Liver (tissue), 8 donors: ENCODE measurements at regions not wholly inside any gene's neighbourhood (a gene's known extent, or its start where the extent isn't known, plus 50 kb on each side); places are given as distances from the start of the nearest gene placed in this dataset.

Experiments used
- DNase-seq: peaks from one replicate; pipeline ENCODE4 v3.0.0-alpha.2; 2017; ENCODE audit warnings: low spot score
- H3K27ac ChIP-seq, 2 donors: one replicate each; pipeline ENCODE4 v1.7.0; 2013; ENCODE audit warnings: inconsistent platforms in 2 of 2, low read length in 2 of 2, control low read depth in 1 of 2, low read depth in 1 of 2, mild to moderate bottlenecking in 1 of 2
- H3K27me3 ChIP-seq, 4 donors: one replicate each; pipeline versions ENCODE4 v1.6.1 to v1.7.0; 2013; ENCODE audit warnings: low read length in 3 of 4, inconsistent platforms in 1 of 4, mild to moderate bottlenecking in 1 of 4, moderate library complexity in 1 of 4; ENCODE audit not compliant: control insufficient read depth in 4 of 4, insufficient read depth in 4 of 4
- H3K36me3 ChIP-seq, 4 donors: one replicate each; pipeline versions ENCODE4 v1.6.1 to v1.7.0; 2013; ENCODE audit warnings: low read length in 3 of 4, mild to moderate bottlenecking in 3 of 4, low read depth in 1 of 4, moderate library complexity in 1 of 4; ENCODE audit not compliant: control insufficient read depth in 4 of 4, insufficient read depth in 3 of 4
- H3K4me1 ChIP-seq, 4 donors: one replicate each; pipeline versions ENCODE4 v1.6.1 to v1.7.0; 2013; ENCODE audit warnings: low read length in 3 of 4, mild to moderate bottlenecking in 3 of 4, moderate library complexity in 1 of 4; ENCODE audit not compliant: control insufficient read depth in 4 of 4, insufficient read depth in 4 of 4
- H3K4me3 ChIP-seq, 3 donors: one replicate each; pipeline versions ENCODE4 v1.6.1 to v1.7.0; 2013; ENCODE audit warnings: low read length in 3 of 3, control low read depth in 1 of 3, low read depth in 1 of 3, mild to moderate bottlenecking in 1 of 3
- H3K9ac ChIP-seq, 2 donors: one replicate each; pipeline ENCODE4 v1.7.0; 2013; ENCODE audit warnings: low read length in 2 of 2, mild to moderate bottlenecking in 2 of 2, moderate library complexity in 2 of 2, control low read depth in 1 of 2, low read depth in 1 of 2
- H3K9me3 ChIP-seq, 4 donors: one replicate each; pipeline versions ENCODE4 v1.6.1 to v1.7.0; 2013; ENCODE audit warnings: low read length in 3 of 4; ENCODE audit not compliant: control insufficient read depth in 4 of 4
- CTCF ChIP-seq: fragments of 150-350 bp; IDR thresholded peaks from 2 replicates; pipeline ENCODE4 v1.5.1; 2017; ENCODE audit warnings: improper control_type of control experiment, low read depth, low read length; ENCODE audit not compliant: missing input control
- EGR1 ChIP-seq, 2 donors: IDR thresholded peaks; 2 replicates each; pipeline ENCODE4 v1.6.1; 2016 to 2018; ENCODE audit warnings: antibody characterized with exemption in 2 of 2, low read depth in 2 of 2
- GABPA ChIP-seq, 2 donors: IDR thresholded peaks in 1 of 2; conservative IDR thresholded peaks in 1 of 2; 2 replicates each; pipeline ENCODE4 v1.6.1; 2016; ENCODE audit warnings: antibody characterized with exemption in 2 of 2, mild to moderate bottlenecking in 1 of 2, moderate library complexity in 1 of 2
- HNF4A ChIP-seq, 2 donors: conservative IDR thresholded peaks; 2 replicates each; pipeline ENCODE4 v1.6.1; 2016; ENCODE audit warnings: antibody characterized with exemption in 2 of 2, mild to moderate bottlenecking in 2 of 2
- HNF4G ChIP-seq: IDR thresholded peaks from 2 replicates; pipeline ENCODE4 v1.6.1; 2016; ENCODE audit warnings: antibody characterized with exemption
- JUND ChIP-seq, 2 donors: IDR thresholded peaks; 2 replicates each; pipeline ENCODE4 v1.6.1; 2016; ENCODE audit warnings: antibody characterized with exemption in 2 of 2
- MAX ChIP-seq: IDR thresholded peaks from 2 replicates; pipeline ENCODE4 v1.6.1; 2016; ENCODE audit warnings: antibody characterized with exemption
- NR2F2 ChIP-seq: IDR thresholded peaks from 2 replicates; pipeline ENCODE4 v1.6.1; 2016; ENCODE audit warnings: antibody characterized with exemption
- RAD21 ChIP-seq, 2 donors: IDR thresholded peaks; 2 replicates each; pipeline ENCODE4 v1.6.1; 2016; ENCODE audit warnings: antibody characterized with exemption in 2 of 2, mild to moderate bottlenecking in 2 of 2
- REST ChIP-seq: IDR thresholded peaks from 2 replicates; pipeline ENCODE4 v1.6.1; 2016; ENCODE audit warnings: antibody characterized with exemption, mild to moderate bottlenecking
- RXRA ChIP-seq, 2 donors: IDR thresholded peaks; 2 replicates each; pipeline ENCODE4 v1.6.1; 2017 to 2018; ENCODE audit warnings: antibody characterized with exemption in 2 of 2, mild to moderate bottlenecking in 1 of 2
- SP1 ChIP-seq: IDR thresholded peaks from 2 replicates; pipeline ENCODE4 v1.6.1; 2018; ENCODE audit warnings: antibody characterized with exemption, mild to moderate bottlenecking
- TAF1 ChIP-seq: conservative IDR thresholded peaks from 2 replicates; pipeline ENCODE4 v1.6.1; 2016; ENCODE audit warnings: antibody characterized with exemption, mild to moderate bottlenecking
- YY1 ChIP-seq: IDR thresholded peaks from 2 replicates; pipeline ENCODE4 v1.6.1; 2016; ENCODE audit warnings: antibody characterized with exemption, mild to moderate bottlenecking
- ZBTB33 ChIP-seq: IDR thresholded peaks from 2 replicates; pipeline ENCODE4 v1.6.1; 2016; ENCODE audit warnings: antibody characterized with exemption
- WGBS: extraction: QIAGEN DNeasy Blood & Tissue Kit; methylation state at CpG from one replicate; pipeline ENCODE4 v1.1.7; 2013; 5-methylcytosine and 5-hydroxymethylcytosine counted together
- TF ChIP-seq, protein P1 (sequence below): IDR thresholded peaks from 2 replicates; pipeline ENCODE4 v1.6.1; 2016; ENCODE audit warnings: antibody characterized with exemption
- donor health status: healthy.
- donor health status: healthy.
- donor health status: healthy.
- donor health status: healthy.
- donor health status: healthy.

DNA sequence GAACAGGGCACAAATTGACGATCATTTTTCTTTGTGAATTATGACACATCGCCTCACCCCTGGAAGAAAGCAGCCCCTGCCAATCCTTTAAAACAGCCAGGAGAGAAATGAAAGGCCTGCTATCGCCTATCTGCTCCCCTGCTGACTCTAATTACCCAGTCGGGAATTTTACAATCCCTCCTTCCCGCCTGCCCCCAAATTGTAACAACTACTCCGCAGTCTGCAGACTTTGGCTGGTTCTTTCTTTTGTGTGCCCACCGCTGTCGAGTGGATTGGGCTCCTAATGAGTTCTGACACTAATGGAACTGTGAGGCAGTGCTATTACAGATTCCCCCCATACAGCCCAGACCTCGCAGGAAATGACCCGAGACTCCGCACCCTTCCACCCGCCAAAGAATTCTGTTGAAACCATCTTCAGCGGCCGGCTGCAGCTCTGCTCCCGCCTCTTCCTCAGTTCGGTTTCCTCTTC lies 281.2 kb upstream of the PARD3B start:
- Histone ChIP-seq H3K9me3 (no peaks in the 10 kb centered on the region), H3K27me3 (no peaks in the 10 kb centered on the region), H3K4me3 (no peak overlapping the region), H3K9ac (no peak overlapping the region), H3K36me3 (no peaks in the 10 kb centered on the region), H3K27ac (no peak overlapping the region), H3K4me1 (no peaks in the 10 kb centered on the region)
- no peak for TF ChIP-seq MAX
- no peak for TF ChIP-seq EGR1 (IDR thresholded peaks at IDR 0.05; ENCODE audit: low read depth in 2 of 2)
- TF ChIP-seq JUND (IDR thresholded peaks at IDR 0.05) = no peak
- no peak for TF ChIP-seq CTCF
- TF ChIP-seq ZBTB33 = no peak
- TF ChIP-seq, protein P1, sequence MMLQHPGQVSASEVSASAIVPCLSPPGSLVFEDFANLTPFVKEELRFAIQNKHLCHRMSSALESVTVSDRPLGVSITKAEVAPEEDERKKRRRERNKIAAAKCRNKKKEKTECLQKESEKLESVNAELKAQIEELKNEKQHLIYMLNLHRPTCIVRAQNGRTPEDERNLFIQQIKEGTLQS = no peak
- TF ChIP-seq SP1 = no peak
- no peak for TF ChIP-seq RAD21 (IDR thresholded peaks at IDR 0.05)
- no peak for TF ChIP-seq RXRA (IDR thresholded peaks at IDR 0.05)
- TF ChIP-seq HNF4G = no peak
- TF ChIP-seq TAF1 = no peak
- TF ChIP-seq GABPA (IDR thresholded peaks at IDR 0.05 in 1 of 2, conservative IDR thresholded peaks at IDR 0.05 in 1 of 2) = no peak
- TF ChIP-seq YY1 = no peak
- TF ChIP-seq HNF4A (conservative IDR thresholded peaks at IDR 0.05) = no peak
- whole genome bisulfite sequencing = 79% methylated on average over 16 of the region's 16 CpGs
- no peak for DNase-seq

- Histone ChIP-seq H3K27ac (no peak overlapping the region), H3K9ac (no peak overlapping the region), H3K36me3 (no peaks in the 10 kb centered on the region), H3K9me3 (no peaks in the 10 kb centered on the region), H3K4me3 (no peak overlapping the region), H3K4me1 (no peaks in the 10 kb centered on the region), H3K27me3 (no peaks in the 10 kb centered on the region)
- TF ChIP-seq ZBTB33 (no peak), NR2F2 (no peak), SP1 (no peak), REST (no peak), RXRA (IDR thresholded peaks at IDR 0.05) (no peak)
- no peak for DNase-seq
- 69% methylated on average over 5 of the region's 5 CpGs for WGBS
These were observed 280.6 kb upstream of the PARD3B start for GRCh38 chr2:204264621-204265140.
